GM12878 (cell line): ENCODE measurements at regions not wholly inside any gene's neighbourhood (a gene's known extent, or its start where the extent isn't known, plus 50 kb on each side); places are given as distances from the start of the nearest gene placed in this dataset.

ENCODE experiments used
- ATAC-seq: fragments of 200-7000 bp; cut with Tn5 transposase; 3 replicates; pipeline ENCODE4 v1.9.1; 2020; ENCODE audit warnings: mild to moderate bottlenecking, moderate library complexity
- BruUV-seq: library from RNA; stranded (reverse); fragments of 400-500 nt; replicated peaks from 2 replicates; lab custom pipeline; 2021; lab: Mats Ljungman, UMichigan
- CTCF ChIA-PET: fragments of 300-600 bp; sonication (Branson Sonifier 250); formaldehyde crosslinking; extraction: SDS; loops from one replicate; lab custom pipeline; 2021; ENCODE audit warnings: inconsistent platforms; lab: Yijun Ruan, JAX
- POLR2A ChIA-PET: fragments of 350-600 bp; formaldehyde crosslinking; extraction: SDS; loops from one replicate; lab custom pipeline; 2021; ENCODE audit warnings: inconsistent platforms; lab: Charles Lee
- RAD21 ChIA-PET: fragments of 300-600 bp; sonication (Branson Sonifier 250); formaldehyde crosslinking; loops from one replicate; lab custom pipeline; 2023; ENCODE audit warnings: antibody characterized with exemption; ENCODE audit not compliant: unreplicated experiment; lab: Charles Lee
- SMC1A ChIA-PET: fragments of 300-600 bp; sonication (Branson Sonifier 250); formaldehyde crosslinking; loops from one replicate; lab custom pipeline; 2023; ENCODE audit not compliant: unreplicated experiment, uncharacterized antibody; lab: Charles Lee
- DNase-seq: peaks from one replicate; pipeline ENCODE4 v3.0.0-alpha.2; 2011; ENCODE audit warnings: low read depth, low spot score
- FAIRE-seq: peaks from 3 replicates; lab custom pipeline; 2011; peaks lifted over from hg19 to GRCh38; lab: Jason Lieb, UNC
- H2AFZ ChIP-seq: 2 replicates; pipeline ENCODE4 v1.6.0; 2011; ENCODE audit warnings: low read depth, low read length, control low read depth; ENCODE audit not compliant: control insufficient read depth
- H3K27ac ChIP-seq: 2 replicates; pipeline ENCODE4 v1.5.1; 2011; ENCODE audit warnings: control low read depth; ENCODE audit not compliant: control insufficient read depth, insufficient read depth
- H3K27me3 ChIP-seq, 2 experiments: replicated peaks in 1 of 2; 2 replicates each; pipeline versions ENCODE4 v1.6.0 to v1.6.1; 2011; ENCODE audit warnings: low read length in 1 of 2; ENCODE audit not compliant: control insufficient read depth in 2 of 2, insufficient read depth in 2 of 2
- H3K36me3 ChIP-seq, 2 experiments: 2 replicates each; pipeline ENCODE4 v1.5.1; 2011; ENCODE audit warnings: low read length in 1 of 2; ENCODE audit not compliant: control insufficient read depth in 2 of 2, insufficient read depth in 2 of 2
- H3K4me1 ChIP-seq: 2 replicates; pipeline ENCODE4 v1.6.1; 2011; ENCODE audit warnings: mild to moderate bottlenecking, low read length, moderate library complexity, mixed read lengths; ENCODE audit not compliant: control insufficient read depth, insufficient read depth
- H3K4me2 ChIP-seq: 2 replicates; pipeline ENCODE4 v1.6.0; 2011; ENCODE audit warnings: control low read depth; ENCODE audit not compliant: control insufficient read depth, insufficient read depth
- H3K4me3 ChIP-seq: fragments of 200-600 bp; sonication (generic); 2 replicates; pipeline ENCODE4 v1.5.1; 2016
- H3K79me2 ChIP-seq: 2 replicates; pipeline ENCODE4 v1.6.0; 2011; ENCODE audit warnings: low read length; ENCODE audit not compliant: control insufficient read depth, insufficient read depth
- H3K9ac ChIP-seq: 2 replicates; pipeline ENCODE4 v1.8.0; 2011; ENCODE audit warnings: low read length, control low read depth, mixed read lengths; ENCODE audit not compliant: control insufficient read depth, insufficient read depth
- H3K9me3 ChIP-seq: replicated peaks from 3 replicates; pipeline ENCODE4 v1.5.1; 2011; ENCODE audit warnings: mild to moderate bottlenecking, low read length; ENCODE audit not compliant: control insufficient read depth, insufficient read depth
- H4K20me1 ChIP-seq: 2 replicates; pipeline ENCODE4 v1.6.0; 2011; ENCODE audit not compliant: control insufficient read depth, insufficient read depth
- ASH2L ChIP-seq: fragments of 300-600, 200-600 bp; sonication (generic); IDR thresholded peaks from 2 replicates; pipeline ENCODE4 v1.6.1; 2017; ENCODE audit warnings: low read depth, mild to moderate bottlenecking, borderline replicate concordance
- BCL11A ChIP-seq: IDR thresholded peaks from 2 replicates; pipeline ENCODE4 v1.6.1; 2011; ENCODE audit warnings: low read depth, low read length
- EED ChIP-seq: sonication (generic); IDR thresholded peaks from 2 replicates; pipeline ENCODE4 v1.6.1; 2016; ENCODE audit warnings: antibody characterized with exemption, low read depth
- NBN ChIP-seq: fragments of 450-650 bp; IDR thresholded peaks from 2 replicates; pipeline ENCODE4 v1.6.1; 2016
- POLR2AphosphoS2 ChIP-seq: IDR thresholded peaks from 2 replicates; pipeline ENCODE4 v1.6.1; 2011; ENCODE audit warnings: low read depth, mild to moderate bottlenecking, low read length, improper control_type of control experiment, moderate library complexity
- SUZ12 ChIP-seq: fragments of 200-600 bp; sonication (generic); IDR thresholded peaks from one replicate; pipeline ENCODE4 v1.6.1; 2018; ENCODE audit warnings: antibody characterized with exemption, mild to moderate bottlenecking; ENCODE audit not compliant: unreplicated experiment
- TCF3 ChIP-seq: IDR thresholded peaks from 2 replicates; pipeline ENCODE4 v1.6.1; 2012; ENCODE audit warnings: low read depth, mild to moderate bottlenecking, low read length, borderline replicate concordance; ENCODE audit not compliant: insufficient read depth
- whole genome bisulfite sequencing: methylation state at CpG from one replicate; pipeline ENCODE4 v1.1.6; 2016; ENCODE audit warnings: low lambda C conversion rate; ENCODE audit not compliant: insufficient replicate concordance, insufficient coverage; ENCODE audit errors: missing lambda C conversion rate; 5-methylcytosine and 5-hydroxymethylcytosine counted together
- in situ Hi-C: fragments of 300-500 bp; cut with MboI; formaldehyde crosslinking; loops from 9 replicates; pipeline ENCODE4 v1.14.3; 2018; ENCODE audit warnings: mixed read lengths
- intact Hi-C: fragments of 100-400 bp; cut with micrococcal nuclease; formaldehyde crosslinking; loops from one replicate; pipeline ENCODE4 v1.14.2; 2022; ENCODE audit not compliant: unreplicated experiment
- TF ChIP-seq, protein P1 (sequence below): IDR thresholded peaks from 2 replicates; pipeline ENCODE4 v1.6.1; 2012; ENCODE audit warnings: low read depth, low read length, improper control_type of control experiment
- TF ChIP-seq, protein P2 (sequence below): IDR thresholded peaks from 2 replicates; pipeline ENCODE4 v1.6.1; 2012; ENCODE audit warnings: low read depth, low read length, improper control_type of control experiment

DNA sequence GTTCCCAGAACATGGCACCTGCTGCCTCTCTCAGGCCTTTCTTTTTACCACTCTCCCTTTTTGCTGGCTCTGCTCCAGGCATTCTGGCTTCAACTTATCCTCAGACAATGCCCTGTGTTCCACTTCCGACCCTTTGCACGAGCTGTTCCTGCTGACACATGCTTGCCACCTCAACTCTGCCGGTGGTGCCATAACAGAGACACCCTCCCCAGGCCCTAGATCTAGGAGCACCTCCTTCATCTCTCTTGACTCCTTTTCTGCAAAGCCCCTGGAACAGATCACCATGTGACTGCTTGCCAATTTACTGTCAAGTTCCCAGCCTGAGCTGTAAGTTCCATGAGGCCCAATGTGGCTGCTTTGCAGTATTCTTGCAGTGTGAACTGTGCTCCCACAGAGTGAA, 256.0 kb upstream of the MKI67 start (continued):
- TF ChIP-seq, protein P1, sequence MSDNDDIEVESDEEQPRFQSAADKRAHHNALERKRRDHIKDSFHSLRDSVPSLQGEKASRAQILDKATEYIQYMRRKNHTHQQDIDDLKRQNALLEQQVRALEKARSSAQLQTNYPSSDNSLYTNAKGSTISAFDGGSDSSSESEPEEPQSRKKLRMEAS = no peak
- TF ChIP-seq POLR2AphosphoS2 (no peak), EED (no peak)
- TF ChIP-seq, protein P2, sequence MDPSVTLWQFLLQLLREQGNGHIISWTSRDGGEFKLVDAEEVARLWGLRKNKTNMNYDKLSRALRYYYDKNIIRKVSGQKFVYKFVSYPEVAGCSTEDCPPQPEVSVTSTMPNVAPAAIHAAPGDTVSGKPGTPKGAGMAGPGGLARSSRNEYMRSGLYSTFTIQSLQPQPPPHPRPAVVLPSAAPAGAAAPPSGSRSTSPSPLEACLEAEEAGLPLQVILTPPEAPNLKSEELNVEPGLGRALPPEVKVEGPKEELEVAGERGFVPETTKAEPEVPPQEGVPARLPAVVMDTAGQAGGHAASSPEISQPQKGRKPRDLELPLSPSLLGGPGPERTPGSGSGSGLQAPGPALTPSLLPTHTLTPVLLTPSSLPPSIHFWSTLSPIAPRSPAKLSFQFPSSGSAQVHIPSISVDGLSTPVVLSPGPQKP = no peak

DNA sequence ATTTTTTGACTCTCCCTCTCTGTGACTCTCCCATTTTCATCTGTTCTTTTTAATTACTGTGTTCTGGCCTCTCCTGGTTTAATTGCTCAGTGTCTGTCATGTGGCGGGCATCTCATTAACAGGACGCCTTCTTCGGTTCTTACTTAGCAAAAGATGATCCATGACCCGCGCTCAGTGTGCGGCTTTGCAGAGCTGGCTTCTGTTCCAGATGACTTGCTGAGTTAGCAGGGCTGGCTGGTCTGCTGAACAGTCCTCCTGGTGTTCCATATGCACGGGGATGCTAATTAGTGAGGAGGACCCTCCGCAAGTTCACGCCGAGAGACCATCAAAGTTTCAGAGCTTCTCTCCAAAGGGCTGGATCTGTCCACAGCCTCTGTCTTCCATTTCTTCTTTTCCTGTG, 258.6 kb upstream of the MKI67 start:
- BruUV-seq = no TSS peak
- Histone ChIP-seq H2AFZ (no peak overlapping the region), H4K20me1 (no peaks in the 10 kb centered on the region), H3K4me2 (no peak overlapping the region), H3K4me3 (no peak overlapping the region), H3K27ac (no peak overlapping the region), H3K4me1 (no peaks in the 10 kb centered on the region), H3K9ac (no peak overlapping the region), H3K9me3 (no peaks in the 10 kb centered on the region), H3K27me3 (peaks cover 0 to 1% of the 10 kb centered on the region in 2 experiments; a peak in 2 of 4 replicates), H3K79me2 (no peaks in the 10 kb centered on the region), H3K36me3 (no peaks in the 10 kb centered on the region)
- DNase-seq (no peak), FAIRE-seq (no peak), ATAC-seq (no peak)
- ChIA-PET POLR2A (no interaction called here), SMC1A (no interaction called here), CTCF (no interaction called here), RAD21 (no interaction called here)
- in situ Hi-C loops = no loop called here
- TF ChIP-seq ASH2L (no peak), BCL11A (no peak), NBN (no peak), SUZ12 (no peak), TCF3 (no peak)
- WGBS = 53% methylated on average over 10 of the region's 10 CpGs
- intact Hi-C loops = no loop called here
